ENCODE measurements at regions not wholly inside any gene's neighbourhood (a gene's known extent, or its start where the extent isn't known, plus 50 kb on each side); places are given as distances from the start of the nearest gene placed in this dataset.

DNA sequence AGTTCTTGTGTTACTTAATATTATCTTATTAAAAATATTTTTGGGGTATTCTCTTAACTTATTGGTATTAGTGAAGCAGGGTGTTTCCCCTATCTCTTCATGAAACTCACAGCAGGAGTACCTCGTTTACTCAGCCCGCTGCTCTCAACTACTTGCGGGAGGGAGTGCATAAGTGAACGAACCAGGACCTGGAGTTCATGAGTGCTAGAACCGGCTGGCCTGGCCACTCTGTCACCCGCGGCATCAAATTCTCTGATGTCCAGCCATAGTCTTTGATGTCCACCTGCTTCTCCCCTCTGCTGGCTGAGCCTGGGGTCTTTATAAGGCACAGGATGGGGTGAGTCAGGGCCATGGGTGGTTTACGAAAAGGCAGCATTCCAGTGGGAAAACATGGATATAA lies 216.7 kb upstream of the ANO5 start:
- no TSS peak for BruUV-seq (replicated peaks)
- no peaks in the 10 kb centered on the region for H3K9me3 ChIP-seq (ENCODE audit: low read length)
- TF ChIP-seq, protein P1, sequence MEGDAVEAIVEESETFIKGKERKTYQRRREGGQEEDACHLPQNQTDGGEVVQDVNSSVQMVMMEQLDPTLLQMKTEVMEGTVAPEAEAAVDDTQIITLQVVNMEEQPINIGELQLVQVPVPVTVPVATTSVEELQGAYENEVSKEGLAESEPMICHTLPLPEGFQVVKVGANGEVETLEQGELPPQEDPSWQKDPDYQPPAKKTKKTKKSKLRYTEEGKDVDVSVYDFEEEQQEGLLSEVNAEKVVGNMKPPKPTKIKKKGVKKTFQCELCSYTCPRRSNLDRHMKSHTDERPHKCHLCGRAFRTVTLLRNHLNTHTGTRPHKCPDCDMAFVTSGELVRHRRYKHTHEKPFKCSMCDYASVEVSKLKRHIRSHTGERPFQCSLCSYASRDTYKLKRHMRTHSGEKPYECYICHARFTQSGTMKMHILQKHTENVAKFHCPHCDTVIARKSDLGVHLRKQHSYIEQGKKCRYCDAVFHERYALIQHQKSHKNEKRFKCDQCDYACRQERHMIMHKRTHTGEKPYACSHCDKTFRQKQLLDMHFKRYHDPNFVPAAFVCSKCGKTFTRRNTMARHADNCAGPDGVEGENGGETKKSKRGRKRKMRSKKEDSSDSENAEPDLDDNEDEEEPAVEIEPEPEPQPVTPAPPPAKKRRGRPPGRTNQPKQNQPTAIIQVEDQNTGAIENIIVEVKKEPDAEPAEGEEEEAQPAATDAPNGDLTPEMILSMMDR (conservative IDR thresholded peaks at IDR 0.05; ENCODE audit: low read length), result no peak
- no peak for TF ChIP-seq EZH2phosphoT487 (IDR thresholded peaks at IDR 0.05; ENCODE audit: borderline replicate concordance, low read depth, low read length)
- H3K4me2 ChIP-seq (ENCODE audit: low read length), result no peak overlapping the region
- no peaks in the 10 kb centered on the region for H3K79me2 ChIP-seq (ENCODE audit: insufficient read depth, low read depth, low read length)
- no peak overlapping the region for H3K4me3 ChIP-seq (ENCODE audit: low read depth, low read length, poor library complexity, severe bottlenecking)
- H3K4me1 ChIP-seq (ENCODE audit: insufficient read depth, low read length, poor library complexity, severe bottlenecking), result no peaks in the 10 kb centered on the region
- no peak overlapping the region for H3K27ac ChIP-seq (ENCODE audit: low read depth, low read length, poor library complexity, severe bottlenecking)
- no peaks in the 10 kb centered on the region for H4K20me1 ChIP-seq (ENCODE audit: insufficient read depth, low read length)
- CTCF ChIA-PET (ENCODE audit: unreplicated experiment), result no interaction called here
- no peak for DNase-seq (ENCODE audit: low spot score)
- no peaks in the 10 kb centered on the region for H3K36me3 ChIP-seq (ENCODE audit: insufficient read depth, low read length)
- H3K9me2 ChIP-seq (ENCODE audit: insufficient read depth, low read length), result no peaks in the 10 kb centered on the region
- no peak overlapping the region for H2AFZ ChIP-seq (ENCODE audit: low read length)
- intact Hi-C loops (cut with micrococcal nuclease; ENCODE audit: unreplicated experiment), result no loop called here
- POLR2A ChIA-PET, result interaction anchor here (1.1 kb wide), 1 partner anchor 18 kb away, joined by 3 read pairs; no protein-coding TSS in a partner anchor

GRCh38 chr11:21983431-21983830 lies 209.5 kb upstream of the ANO5 start:
- BruUV-seq (replicated peaks), result no TSS peak
- Histone ChIP-seq H3K9me3 (ENCODE audit: low read length) (no peaks in the 10 kb centered on the region), H2AFZ (ENCODE audit: low read length) (no peak overlapping the region), H3K79me2 (ENCODE audit: insufficient read depth, low read depth, low read length) (no peaks in the 10 kb centered on the region), H3K4me3 (ENCODE audit: low read depth, low read length, poor library complexity, severe bottlenecking) (no peak overlapping the region), H3K27ac (ENCODE audit: low read depth, low read length, poor library complexity, severe bottlenecking) (no peak overlapping the region), H3K4me1 (ENCODE audit: insufficient read depth, low read length, poor library complexity, severe bottlenecking) (no peaks in the 10 kb centered on the region), H3K9me2 (ENCODE audit: insufficient read depth, low read length) (no peaks in the 10 kb centered on the region), H3K4me2 (ENCODE audit: low read length) (no peak overlapping the region), H4K20me1 (ENCODE audit: insufficient read depth, low read length) (no peaks in the 10 kb centered on the region), H3K36me3 (ENCODE audit: insufficient read depth, low read length) (no peaks in the 10 kb centered on the region)
- CTCF ChIA-PET (ENCODE audit: unreplicated experiment), result no interaction called here
- POLR2A ChIA-PET, result interaction anchor here (0.7 kb wide), 1 partner anchor 15 kb away, joined by 3 read pairs; no protein-coding TSS in a partner anchor
- intact Hi-C loops (cut with micrococcal nuclease; ENCODE audit: unreplicated experiment), result no loop called here
- DNase-seq (ENCODE audit: low spot score), result no peak
- TF ChIP-seq, protein P1 (conservative IDR thresholded peaks at IDR 0.05; ENCODE audit: low read length), result no peak
- no peak for TF ChIP-seq EZH2phosphoT487 (IDR thresholded peaks at IDR 0.05; ENCODE audit: borderline replicate concordance, low read depth, low read length)

GRCh38 chr11:21986361-21986760 lies 206.5 kb upstream of the ANO5 start:
- no peaks in the 10 kb centered on the region for H3K4me1 ChIP-seq (ENCODE audit: insufficient read depth, low read length, poor library complexity, severe bottlenecking)
- POLR2A ChIA-PET, result interaction anchor here (0.5 kb wide), 1 partner anchor 987 kb away, joined by 3 read pairs; no protein-coding TSS in a partner anchor
- TF ChIP-seq, protein P1 (conservative IDR thresholded peaks at IDR 0.05; ENCODE audit: low read length), result no peak
- TF ChIP-seq EZH2phosphoT487 (IDR thresholded peaks at IDR 0.05; ENCODE audit: borderline replicate concordance, low read depth, low read length), result no peak

More at GRCh38 chr11:21986361-21986760, 206.5 kb upstream of the ANO5 start:
- H3K9me3 ChIP-seq (ENCODE audit: low read length), result no peaks in the 10 kb centered on the region
- H3K4me2 ChIP-seq (ENCODE audit: low read length), result no peak overlapping the region
- intact Hi-C loops (cut with micrococcal nuclease; ENCODE audit: unreplicated experiment), result no loop called here
- no peak overlapping the region for H3K4me3 ChIP-seq (ENCODE audit: low read depth, low read length, poor library complexity, severe bottlenecking)
- DNase-seq (ENCODE audit: low spot score), result no peak
- H3K79me2 ChIP-seq (ENCODE audit: insufficient read depth, low read depth, low read length), result no peaks in the 10 kb centered on the region
- no peaks in the 10 kb centered on the region for H3K9me2 ChIP-seq (ENCODE audit: insufficient read depth, low read length)
- no peak overlapping the region for H2AFZ ChIP-seq (ENCODE audit: low read length)
- no peak overlapping the region for H3K27ac ChIP-seq (ENCODE audit: low read depth, low read length, poor library complexity, severe bottlenecking)
- BruUV-seq (replicated peaks), result no TSS peak
- no peaks in the 10 kb centered on the region for H4K20me1 ChIP-seq (ENCODE audit: insufficient read depth, low read length)
- CTCF ChIA-PET (ENCODE audit: unreplicated experiment), result no interaction called here
- no peaks in the 10 kb centered on the region for H3K36me3 ChIP-seq (ENCODE audit: insufficient read depth, low read length)
